Suprapubic skin (tissue), 4 donors: ENCODE measurements at regions not wholly inside any gene's neighbourhood (a gene's known extent, or its start where the extent isn't known, plus 50 kb on each side); places are given as distances from the start of the nearest gene placed in this dataset.

Experiments used
- CTCF ChIP-seq, 2 donors: fragments of 200-600 bp in 1 of 2; fragments of 450-650 bp in 1 of 2; sonication (generic) in 1 of 2; IDR thresholded peaks; one replicate each; pipeline ENCODE4 v1.5.1; 2016 to 2019; ENCODE audit warnings: antibody characterized with exemption in 2 of 2, mild to moderate bottlenecking in 1 of 2, moderate library complexity in 1 of 2
- POLR2A ChIP-seq, 2 donors: fragments of 450-650 bp; IDR thresholded peaks; one replicate each; pipeline ENCODE4 v1.6.1; 2017; ENCODE audit warnings: antibody characterized with exemption in 2 of 2, mild to moderate bottlenecking in 2 of 2, moderate library complexity in 2 of 2
- POLR2AphosphoS5 ChIP-seq, 3 donors: sonication (generic); formaldehyde crosslinking; IDR thresholded peaks; one replicate each; pipeline ENCODE4 v1.6.1; 2017; ENCODE audit warnings: antibody characterized with exemption in 3 of 3

- TF ChIP-seq CTCF (IDR thresholded peaks at IDR 0.05) (no peak), POLR2AphosphoS5 (IDR thresholded peaks at IDR 0.05) (no peak), POLR2A (IDR thresholded peaks at IDR 0.05) (no peak)
Observed at GRCh38 chr13:73776151-73776785, 357.9 kb downstream of the KLF12 start.
